Coronary artery (tissue), 2 donors: ENCODE measurements at regions not wholly inside any gene's neighbourhood (a gene's known extent, or its start where the extent isn't known, plus 50 kb on each side); places are given as distances from the start of the nearest gene placed in this dataset.

ENCODE experiments used
- DNase-seq: peaks from one replicate; pipeline ENCODE4 v3.0.0-alpha.2; 2017; ENCODE audit warnings: low spot score
- H3K27ac ChIP-seq, 2 donors: fragments of 200-600 bp; sonication (generic); one replicate each; pipeline ENCODE4 v1.5.1; 2016 to 2019
- H3K4me3 ChIP-seq: fragments of 200-600 bp; sonication (generic); 2 replicates; pipeline ENCODE4 v1.5.1; 2016; ENCODE audit warnings: mild to moderate bottlenecking, moderate library complexity
- CTCF ChIP-seq: fragments of 200-600 bp; sonication (generic); IDR thresholded peaks from one replicate; pipeline ENCODE4 v1.5.1; 2019; ENCODE audit warnings: antibody characterized with exemption

- H3K27ac ChIP-seq, result no peak overlapping the region
- TF ChIP-seq CTCF, result no peak
- DNase-seq, result no peak
- H3K4me3 ChIP-seq, result no peak overlapping the region
Observed at GRCh38 chr4:160485071-160485687, 1382.3 kb downstream of the RAPGEF2 start.

- no peak for TF ChIP-seq CTCF
- no peak for DNase-seq
- Histone ChIP-seq H3K27ac (no peak overlapping the region), H3K4me3 (no peak overlapping the region)
Observed at GRCh38 chr4:160492181-160492580, 1389.3 kb downstream of the RAPGEF2 start.

- TF ChIP-seq CTCF, result no peak
- DNase-seq, result no peak
- Histone ChIP-seq H3K4me3 (no peak overlapping the region), H3K27ac (no peak overlapping the region)
Observed at GRCh38 chr4:160493206-160493605, 1390.3 kb downstream of the RAPGEF2 start.

GRCh38 chr4:160495356-160495755 is 1392.5 kb downstream of the RAPGEF2 start:
- no peak overlapping the region for H3K4me3 ChIP-seq
- DNase-seq, result no peak
- no peak for TF ChIP-seq CTCF
- H3K27ac ChIP-seq, result no peak overlapping the region

- no peak overlapping the region for H3K4me3 ChIP-seq
- no peak for TF ChIP-seq CTCF
- no peak for DNase-seq
- H3K27ac ChIP-seq, result no peak overlapping the region
Observed at GRCh38 chr4:160498211-160498610, 1395.3 kb downstream of the RAPGEF2 start.

- DNase-seq, result no peak
- no peak for TF ChIP-seq CTCF
- Histone ChIP-seq H3K4me3 (no peak overlapping the region), H3K27ac (no peak overlapping the region)
Observed at GRCh38 chr4:160505724-160506123, 1402.8 kb downstream of the RAPGEF2 start.

DNA sequence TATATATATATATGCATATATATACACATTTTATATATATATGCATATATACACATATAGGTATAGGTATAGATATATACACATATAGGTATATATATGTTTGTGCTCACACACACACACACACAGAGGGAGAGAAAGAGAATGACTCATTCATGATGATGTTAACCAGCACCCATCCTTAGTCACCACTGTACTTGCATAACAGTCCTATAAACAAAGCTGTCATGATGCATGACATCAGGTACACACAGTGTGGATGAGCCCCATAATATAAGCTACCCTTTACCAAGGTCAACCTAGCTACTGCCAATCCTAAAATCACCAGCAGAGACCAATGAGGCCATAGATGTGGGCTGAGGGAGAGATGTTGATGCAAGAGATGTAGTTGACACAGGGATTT is 1408.0 kb downstream of the RAPGEF2 start:
- no peak for TF ChIP-seq CTCF
- H3K4me3 ChIP-seq, result no peak overlapping the region
- no peak overlapping the region for H3K27ac ChIP-seq
- no peak for DNase-seq
